HG02938 (cell line): ENCODE measurements at regions not wholly inside any gene's neighbourhood (a gene's known extent, or its start where the extent isn't known, plus 50 kb on each side); places are given as distances from the start of the nearest gene placed in this dataset.

Source experiments
- ATAC-seq: cut with Tn5 transposase; IDR thresholded peaks from one replicate; pipeline ENCODE4 v1.9.1; 2021; ENCODE audit warnings: mild to moderate bottlenecking, moderate library complexity; ENCODE audit not compliant: unreplicated experiment

GRCh38 chr12:102540815-102541385 lies 60.5 kb upstream of the IGF1 start:
- no peak for ATAC-seq

- ATAC-seq, result no peak
These were observed 59.5 kb upstream of the IGF1 start for GRCh38 chr12:102539651-102540553.

- ATAC-seq, result no peak
These were observed 54.9 kb upstream of the IGF1 start for GRCh38 chr12:102535306-102535705.

GRCh38 chr12:102534899-102535298 lies 54.5 kb upstream of the IGF1 start:
- no peak for ATAC-seq

- no peak for ATAC-seq
These were observed 53.3 kb upstream of the IGF1 start for GRCh38 chr12:102533483-102534215.
